Esophagus muscularis mucosa (tissue), 4 donors: ENCODE measurements at regions not wholly inside any gene's neighbourhood (a gene's known extent, or its start where the extent isn't known, plus 50 kb on each side); places are given as distances from the start of the nearest gene placed in this dataset.

ENCODE experiments used
- DNase-seq: peaks from one replicate; pipeline ENCODE4 v3.0.0-alpha.2; 2017; ENCODE audit errors: extremely low spot score
- H3K27ac ChIP-seq, 4 donors: fragments of 200-600 bp; sonication (generic); replicated peaks in 1 of 4; 1 replicate in 3 of 4; 2 replicates in 1 of 4; pipeline ENCODE4 v1.5.1; 2016 to 2019; ENCODE audit warnings: mild to moderate bottlenecking in 1 of 4
- H3K27me3 ChIP-seq, 4 donors: fragments of 200-600 bp; sonication (generic); one replicate each; pipeline versions ENCODE4 v1.5.1 to v1.6.0; 2016 to 2019
- H3K36me3 ChIP-seq, 4 donors: fragments of 200-600 bp; sonication (generic); one replicate each; pipeline ENCODE4 v1.5.1; 2016 to 2019
- H3K4me1 ChIP-seq, 4 donors: fragments of 200-600 bp; sonication (generic); one replicate each; pipeline ENCODE4 v1.5.1; 2016 to 2019
- H3K4me3 ChIP-seq, 4 donors: fragments of 200-600 bp; sonication (generic); 1 replicate in 2 of 4; 2 replicates in 2 of 4; pipeline ENCODE4 v1.5.1; 2016 to 2019; ENCODE audit warnings: mild to moderate bottlenecking in 4 of 4, moderate library complexity in 1 of 4
- H3K9me3 ChIP-seq, 4 donors: fragments of 200-600 bp; sonication (generic); 1 replicate in 3 of 4; 2 replicates in 1 of 4; pipeline ENCODE4 v1.5.1; 2016 to 2019
- CTCF ChIP-seq, 3 experiments: fragments of 200-600 bp in 2 of 3; fragments of 450-650 bp in 1 of 3; sonication (generic) in 2 of 3; IDR thresholded peaks; one replicate each; pipeline ENCODE4 v1.5.1; 2017 to 2019; ENCODE audit warnings: antibody characterized with exemption in 3 of 3, mild to moderate bottlenecking in 2 of 3, moderate library complexity in 1 of 3
- EP300 ChIP-seq: sonication (generic); formaldehyde crosslinking; IDR thresholded peaks from one replicate; pipeline ENCODE4 v1.6.1; 2017; ENCODE audit warnings: antibody characterized with exemption
- POLR2A ChIP-seq: fragments of 450-650 bp; IDR thresholded peaks from one replicate; pipeline ENCODE4 v1.6.1; 2017; ENCODE audit warnings: antibody characterized with exemption, moderate library complexity, mild to moderate bottlenecking, low read depth
- POLR2AphosphoS5 ChIP-seq, 2 donors: sonication (generic); formaldehyde crosslinking; IDR thresholded peaks; one replicate each; pipeline ENCODE4 v1.6.1; 2017; ENCODE audit warnings: antibody characterized with exemption in 2 of 2
- WGBS: methylation state at CpG from one replicate; pipeline ENCODE4 v1.1.5; 2018; 5-methylcytosine and 5-hydroxymethylcytosine counted together
- intact Hi-C: fragments of 100-400 bp; cut with DNase I; formaldehyde crosslinking; loops from one replicate; pipeline ENCODE4 v1.15.1; 2023

- Histone ChIP-seq H3K27ac (no peak overlapping the region), H3K4me1 (no peaks in the 10 kb centered on the region), H3K36me3 (no peaks in the 10 kb centered on the region), H3K27me3 (no peaks in the 10 kb centered on the region), H3K9me3 (no peaks in the 10 kb centered on the region), H3K4me3 (no peak overlapping the region)
- TF ChIP-seq POLR2A = no peak
- no peak for TF ChIP-seq CTCF (IDR thresholded peaks at IDR 0.05)
- TF ChIP-seq POLR2AphosphoS5 (IDR thresholded peaks at IDR 0.05) = no peak
- no peak for TF ChIP-seq EP300
- 83% methylated on average over 5 of the region's 5 CpGs for WGBS
- intact Hi-C loops = no loop called here
- DNase-seq = no peak
These were observed 198.2 kb downstream of the BTG1 start for GRCh38 chr12:91947459-91947858.

- Histone ChIP-seq H3K36me3 (no peaks in the 10 kb centered on the region), H3K9me3 (no peaks in the 10 kb centered on the region), H3K27ac (no peak overlapping the region), H3K4me3 (no peak overlapping the region), H3K4me1 (no peaks in the 10 kb centered on the region), H3K27me3 (no peaks in the 10 kb centered on the region)
- TF ChIP-seq POLR2AphosphoS5 (IDR thresholded peaks at IDR 0.05) = no peak
- no peak for TF ChIP-seq POLR2A
- no peak for TF ChIP-seq EP300
- no peak for TF ChIP-seq CTCF (IDR thresholded peaks at IDR 0.05)
- WGBS = 78% methylated on average over 1 of the region's 1 CpG
- intact Hi-C loops = no loop called here
- no peak for DNase-seq
These were observed 201.0 kb downstream of the BTG1 start for GRCh38 chr12:91944637-91945036.

- H3K9me3 ChIP-seq = no peaks in the 10 kb centered on the region
- no peak for DNase-seq
- H3K4me3 ChIP-seq = no peak overlapping the region
- H3K4me1 ChIP-seq = no peaks in the 10 kb centered on the region
- WGBS = 94% methylated on average over 1 of the region's 1 CpG
- no peak overlapping the region for H3K27ac ChIP-seq
- H3K36me3 ChIP-seq = no peaks in the 10 kb centered on the region
- intact Hi-C loops = no loop called here
- no peaks in the 10 kb centered on the region for H3K27me3 ChIP-seq
- no peak for TF ChIP-seq POLR2AphosphoS5 (IDR thresholded peaks at IDR 0.05)
- no peak for TF ChIP-seq CTCF (IDR thresholded peaks at IDR 0.05)
- no peak for TF ChIP-seq EP300
- no peak for TF ChIP-seq POLR2A
These were observed 204.6 kb downstream of the BTG1 start for GRCh38 chr12:91940826-91941570.

GRCh38 chr12:91940322-91940721 lies 205.3 kb downstream of the BTG1 start:
- WGBS = 97% methylated on average over 1 of the region's 1 CpG
- Histone ChIP-seq H3K4me1 (no peaks in the 10 kb centered on the region), H3K36me3 (no peaks in the 10 kb centered on the region), H3K9me3 (no peaks in the 10 kb centered on the region), H3K4me3 (no peak overlapping the region), H3K27ac (no peak overlapping the region), H3K27me3 (no peaks in the 10 kb centered on the region)
- no peak for DNase-seq
- TF ChIP-seq EP300 (no peak), CTCF (IDR thresholded peaks at IDR 0.05) (no peak), POLR2AphosphoS5 (IDR thresholded peaks at IDR 0.05) (no peak), POLR2A (no peak)
- intact Hi-C loops = no loop called here

GRCh38 chr12:91937706-91938105 lies 207.9 kb downstream of the BTG1 start:
- DNase-seq = no peak
- Histone ChIP-seq H3K4me1 (no peaks in the 10 kb centered on the region), H3K4me3 (no peak overlapping the region), H3K27me3 (no peaks in the 10 kb centered on the region), H3K9me3 (no peaks in the 10 kb centered on the region), H3K36me3 (no peaks in the 10 kb centered on the region), H3K27ac (no peak overlapping the region)
- 95% methylated on average over 1 of the region's 1 CpG for WGBS
- intact Hi-C loops = no loop called here
- TF ChIP-seq POLR2AphosphoS5 (IDR thresholded peaks at IDR 0.05) (no peak), EP300 (no peak)
